H1 (cell line): ENCODE measurements at regions not wholly inside any gene's neighbourhood (a gene's known extent, or its start where the extent isn't known, plus 50 kb on each side); places are given as distances from the start of the nearest gene placed in this dataset.

ENCODE experiments used
- TCF12 ChIP-seq: IDR thresholded peaks from 2 replicates; pipeline ENCODE4 v1.6.1; 2011; ENCODE audit warnings: low read depth, mild to moderate bottlenecking, low read length
- TF ChIP-seq, protein P1 (sequence below), 3 experiments: IDR thresholded peaks; 1 replicate in 2 of 3; 2 replicates in 1 of 3; pipeline versions ENCODE4 v1.5.1 to v1.6.1; 2011; ENCODE audit warnings: low read length in 3 of 3, mild to moderate bottlenecking in 3 of 3, inconsistent platforms in 2 of 3, low read depth in 1 of 3, moderate library complexity in 1 of 3; ENCODE audit not compliant: insufficient read depth in 1 of 3; ENCODE audit errors: control extremely low read depth in 1 of 3

DNA sequence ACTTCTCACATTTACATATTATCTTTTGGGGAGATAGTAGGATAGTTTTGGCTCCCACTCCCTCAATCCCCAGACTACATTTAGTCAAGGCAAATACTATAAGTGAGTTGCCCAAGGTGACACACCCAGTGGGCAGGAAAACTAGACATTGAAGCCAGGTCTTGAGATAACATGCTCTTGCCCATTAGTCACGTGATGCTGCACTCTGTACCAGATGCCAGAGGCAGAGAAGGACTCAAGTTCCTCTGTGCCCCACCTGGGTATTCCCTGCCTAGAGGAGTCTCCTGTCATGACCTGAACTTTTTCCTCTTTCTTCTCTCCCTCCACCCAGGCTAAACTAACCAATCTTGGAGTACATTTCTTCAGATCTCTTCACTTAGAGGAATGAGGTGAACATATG, 484.9 kb downstream of the BUD13 start:
- TF ChIP-seq, protein P1, sequence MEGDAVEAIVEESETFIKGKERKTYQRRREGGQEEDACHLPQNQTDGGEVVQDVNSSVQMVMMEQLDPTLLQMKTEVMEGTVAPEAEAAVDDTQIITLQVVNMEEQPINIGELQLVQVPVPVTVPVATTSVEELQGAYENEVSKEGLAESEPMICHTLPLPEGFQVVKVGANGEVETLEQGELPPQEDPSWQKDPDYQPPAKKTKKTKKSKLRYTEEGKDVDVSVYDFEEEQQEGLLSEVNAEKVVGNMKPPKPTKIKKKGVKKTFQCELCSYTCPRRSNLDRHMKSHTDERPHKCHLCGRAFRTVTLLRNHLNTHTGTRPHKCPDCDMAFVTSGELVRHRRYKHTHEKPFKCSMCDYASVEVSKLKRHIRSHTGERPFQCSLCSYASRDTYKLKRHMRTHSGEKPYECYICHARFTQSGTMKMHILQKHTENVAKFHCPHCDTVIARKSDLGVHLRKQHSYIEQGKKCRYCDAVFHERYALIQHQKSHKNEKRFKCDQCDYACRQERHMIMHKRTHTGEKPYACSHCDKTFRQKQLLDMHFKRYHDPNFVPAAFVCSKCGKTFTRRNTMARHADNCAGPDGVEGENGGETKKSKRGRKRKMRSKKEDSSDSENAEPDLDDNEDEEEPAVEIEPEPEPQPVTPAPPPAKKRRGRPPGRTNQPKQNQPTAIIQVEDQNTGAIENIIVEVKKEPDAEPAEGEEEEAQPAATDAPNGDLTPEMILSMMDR (IDR thresholded peaks at IDR 0.05; ENCODE audit: control extremely low read depth in 1 of 3, insufficient read depth in 1 of 3, low read depth in 1 of 3, low read length in 3 of 3) = no peak
- TF ChIP-seq TCF12 = no peak
